HCT116 (cell line): ENCODE measurements at regions not wholly inside any gene's neighbourhood (a gene's known extent, or its start where the extent isn't known, plus 50 kb on each side); places are given as distances from the start of the nearest gene placed in this dataset.

Experiments used
- ATAC-seq: fragments of 200-7000 bp; cut with Tn5 transposase; 2 replicates; pipeline ENCODE4 v1.9.1; 2020; ENCODE audit warnings: mild to moderate bottlenecking, moderate library complexity
- BruUV-seq: library from RNA; stranded (reverse); fragments of 400-500 nt; replicated peaks from 2 replicates; lab custom pipeline; 2021; lab: Mats Ljungman, UMichigan
- CTCF ChIA-PET: fragments of 300-600 bp; sonication (Branson Sonifier 250); formaldehyde crosslinking; loops from one replicate; lab custom pipeline; 2021; ENCODE audit warnings: antibody characterized with exemption; lab: Charles Lee
- POLR2A ChIA-PET: fragments of 300-600, 350-600 bp; sonication (Branson Sonifier 250); formaldehyde crosslinking; loops from one replicate; lab custom pipeline; 2021; ENCODE audit warnings: antibody characterized with exemption; lab: Charles Lee
- RAD21 ChIA-PET, 2 experiments: fragments of 300-600 bp; sonication (Branson Sonifier 250); formaldehyde crosslinking; loops; one replicate each; lab custom pipeline; 2023; ENCODE audit warnings: low total read pairs in 2 of 2; ENCODE audit not compliant: uncharacterized antibody in 2 of 2, unreplicated experiment in 2 of 2, low non-redundant PET in 1 of 2; lab: Charles Lee
- DNase-seq: peaks from one replicate; pipeline ENCODE4 v3.0.0-alpha.2; 2010; ENCODE audit warnings: low read depth, low spot score
- H2AFZ ChIP-seq: fragments of 200-600 bp; shearing (Covaris generic), sonication (generic); 2 replicates; pipeline ENCODE4 v1.6.1; 2017; ENCODE audit warnings: low read depth, mixed run types, mixed read lengths, antibody characterized with exemption, low read length; ENCODE audit not compliant: poor library complexity, severe bottlenecking
- H3K27ac ChIP-seq: 2 replicates; pipeline ENCODE4 v1.5.1; 2012; ENCODE audit warnings: low read depth, low read length
- H3K27me3 ChIP-seq: fragments of 200-600 bp; sonication (generic); 2 replicates; pipeline ENCODE4 v1.6.1; 2016; ENCODE audit warnings: mixed run types, low read length, mixed read lengths; ENCODE audit not compliant: insufficient read depth
- H3K36me3 ChIP-seq, 2 experiments: fragments of 200-500 bp in 1 of 2; fragments of 200-600 bp in 1 of 2; sonication (Bioruptor generic) in 1 of 2; sonication (generic) in 1 of 2; 2 replicates each; pipeline versions ENCODE4 v1.5.1 to v1.6.1; 2014 to 2016; ENCODE audit warnings: low read length in 2 of 2, inconsistent platforms in 1 of 2, mixed read lengths in 1 of 2, mixed run types in 1 of 2; ENCODE audit not compliant: insufficient read depth in 2 of 2, control insufficient read depth in 1 of 2
- H3K4me1 ChIP-seq, 2 experiments: fragments of 200-600 bp in 1 of 2; sonication (generic) in 1 of 2; 2 replicates each; pipeline versions ENCODE4 v1.5.1 to v1.6.1; 2012 to 2017; ENCODE audit warnings: low read length in 2 of 2, inconsistent platforms in 1 of 2, mild to moderate bottlenecking in 1 of 2, mixed read lengths in 1 of 2, mixed run types in 1 of 2, moderate library complexity in 1 of 2; ENCODE audit not compliant: insufficient read depth in 2 of 2, control insufficient read depth in 1 of 2
- H3K4me2 ChIP-seq: fragments of 200-600 bp; sonication (generic); 2 replicates; pipeline ENCODE4 v1.6.1; 2017; ENCODE audit warnings: mixed run types, low read length, mixed read lengths
- H3K4me3 ChIP-seq, 2 experiments: fragments of 200-600 bp in 1 of 2; sonication (generic) in 1 of 2; replicated peaks in 1 of 2; 2 replicates each; pipeline ENCODE4 v1.5.1; 2011 to 2016; ENCODE audit warnings: low read length in 2 of 2, control low read depth in 1 of 2, low read depth in 1 of 2, mild to moderate bottlenecking in 1 of 2, mixed read lengths in 1 of 2, mixed run types in 1 of 2
- H3K79me2 ChIP-seq: fragments of 200-600 bp; sonication (generic); 2 replicates; pipeline ENCODE4 v1.6.1; 2017; ENCODE audit warnings: mild to moderate bottlenecking, mixed run types, low read length, moderate library complexity, mixed read lengths; ENCODE audit not compliant: insufficient read depth
- H3K9ac ChIP-seq: fragments of 200-600 bp; sonication (generic); 2 replicates; pipeline ENCODE4 v1.6.1; 2016; ENCODE audit warnings: low read length, mixed read lengths
- H3K9me2 ChIP-seq: fragments of 200-600 bp; sonication (generic), shearing (Covaris generic); 2 replicates; pipeline ENCODE4 v1.6.1; 2017; ENCODE audit warnings: mixed run types, mild to moderate bottlenecking, moderate library complexity; ENCODE audit not compliant: insufficient read depth
- H3K9me3 ChIP-seq, 2 experiments: fragments of 200-500 bp in 1 of 2; fragments of 200-600 bp in 1 of 2; sonication (Bioruptor generic) in 1 of 2; sonication (generic) in 1 of 2; 2 replicates each; pipeline ENCODE4 v1.6.1; 2014 to 2017; ENCODE audit warnings: low read length in 2 of 2, mixed read lengths in 2 of 2, inconsistent platforms in 1 of 2, low read depth in 1 of 2, mild to moderate bottlenecking in 1 of 2, mixed run types in 1 of 2, moderate library complexity in 1 of 2; ENCODE audit not compliant: control insufficient read depth in 1 of 2, insufficient read depth in 1 of 2
- H4K20me1 ChIP-seq: fragments of 200-600 bp; sonication (generic), shearing (Covaris generic); 2 replicates; pipeline ENCODE4 v1.6.1; 2017; ENCODE audit warnings: mixed run types, mild to moderate bottlenecking, moderate library complexity; ENCODE audit not compliant: insufficient read depth
- ATF3 ChIP-seq: IDR thresholded peaks from 2 replicates; pipeline ENCODE4 v1.6.1; 2012
- CBX3 ChIP-seq: IDR thresholded peaks from 2 replicates; pipeline ENCODE4 v1.6.1; 2012; ENCODE audit warnings: low read depth
- EGR1 ChIP-seq: IDR thresholded peaks from 2 replicates; pipeline ENCODE4 v1.6.1; 2012; ENCODE audit warnings: low read depth
- ELF1 ChIP-seq: IDR thresholded peaks from 2 replicates; pipeline ENCODE4 v1.6.1; 2012; ENCODE audit warnings: low read depth, borderline replicate concordance
- EZH2 ChIP-seq: fragments of 200-600 bp; sonication (generic); IDR thresholded peaks from 2 replicates; pipeline ENCODE4 v1.6.1; 2017; ENCODE audit warnings: antibody characterized with exemption, mixed run types
- FOSL1 ChIP-seq: IDR thresholded peaks from 2 replicates; pipeline ENCODE4 v1.6.1; 2012; ENCODE audit warnings: low read depth
- POLR2A ChIP-seq: IDR thresholded peaks from 2 replicates; pipeline ENCODE4 v1.7.0; 2011; ENCODE audit warnings: borderline replicate concordance; ENCODE audit not compliant: insufficient read depth, insufficient read length; ENCODE audit errors: extremely low read depth
- RAD21 ChIP-seq: IDR thresholded peaks from 2 replicates; pipeline ENCODE4 v1.6.1; 2012; ENCODE audit warnings: low read depth, mild to moderate bottlenecking
- REST ChIP-seq: IDR thresholded peaks from 2 replicates; pipeline ENCODE4 v1.6.1; 2012; ENCODE audit warnings: low read depth
- SP1 ChIP-seq: IDR thresholded peaks from 2 replicates; pipeline ENCODE4 v1.6.1; 2012; ENCODE audit warnings: low read depth
- SRF ChIP-seq: IDR thresholded peaks from 2 replicates; pipeline ENCODE4 v1.6.1; 2012; ENCODE audit warnings: low read depth
- TCF7L2 ChIP-seq: IDR thresholded peaks from 2 replicates; pipeline ENCODE4 v1.7.0; 2011; ENCODE audit warnings: borderline replicate concordance, inconsistent platforms; ENCODE audit not compliant: insufficient read depth, insufficient read length; ENCODE audit errors: extremely low read depth
- YY1 ChIP-seq: IDR thresholded peaks from 2 replicates; pipeline ENCODE4 v1.6.1; 2011; ENCODE audit warnings: low read length, low read depth, moderate library complexity, mild to moderate bottlenecking; ENCODE audit not compliant: insufficient replicate concordance; ENCODE audit errors: extremely low read depth
- intact Hi-C: fragments of 100-400 bp; cut with micrococcal nuclease; formaldehyde crosslinking; loops from 2 replicates; pipeline ENCODE4 v1.10.0; 2022
- TF ChIP-seq, protein P1 (sequence below): IDR thresholded peaks from 2 replicates; pipeline ENCODE4 v1.6.1; 2011; ENCODE audit warnings: mild to moderate bottlenecking, low read length, moderate library complexity; ENCODE audit not compliant: insufficient replicate concordance; ENCODE audit errors: extremely low read depth
- TF ChIP-seq, protein P2 (sequence below), 3 experiments: fragments of 200-600 bp in 1 of 3; sonication (generic) in 1 of 3; IDR thresholded peaks in 2 of 3; conservative IDR thresholded peaks in 1 of 3; 2 replicates each; pipeline ENCODE4 v1.5.1; 2012 to 2017; ENCODE audit warnings: low read depth in 2 of 3, low read length in 2 of 3, antibody characterized with exemption in 1 of 3, borderline replicate concordance in 1 of 3, control low read depth in 1 of 3, mild to moderate bottlenecking in 1 of 3, mixed read lengths in 1 of 3, mixed run types in 1 of 3, moderate library complexity in 1 of 3; ENCODE audit not compliant: insufficient read depth in 1 of 3

DNA sequence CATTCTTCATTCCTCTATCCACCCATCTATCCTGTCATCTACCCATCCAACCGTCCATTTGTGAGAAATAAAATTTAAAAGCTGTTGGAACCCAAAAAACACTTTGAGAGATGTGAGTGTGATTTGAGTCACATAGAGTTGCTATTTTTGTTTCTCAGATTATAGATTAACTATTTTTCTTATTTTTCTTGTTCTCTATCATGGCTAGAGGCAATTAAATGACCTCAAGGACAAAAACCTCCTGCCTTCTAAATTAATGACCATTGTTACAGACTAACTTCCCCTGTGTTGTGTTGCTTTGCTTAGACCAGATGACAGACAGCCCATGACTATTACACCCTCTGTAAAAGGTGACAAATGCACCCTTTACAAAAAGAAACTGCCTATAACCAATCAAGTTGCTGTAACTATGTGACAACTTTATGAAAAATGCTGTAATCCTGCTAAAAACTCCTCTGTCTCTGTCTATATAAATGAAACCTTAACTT is 207.9 kb upstream of the CXCR4 start (continued):
- no peak for TF ChIP-seq SRF

DNA sequence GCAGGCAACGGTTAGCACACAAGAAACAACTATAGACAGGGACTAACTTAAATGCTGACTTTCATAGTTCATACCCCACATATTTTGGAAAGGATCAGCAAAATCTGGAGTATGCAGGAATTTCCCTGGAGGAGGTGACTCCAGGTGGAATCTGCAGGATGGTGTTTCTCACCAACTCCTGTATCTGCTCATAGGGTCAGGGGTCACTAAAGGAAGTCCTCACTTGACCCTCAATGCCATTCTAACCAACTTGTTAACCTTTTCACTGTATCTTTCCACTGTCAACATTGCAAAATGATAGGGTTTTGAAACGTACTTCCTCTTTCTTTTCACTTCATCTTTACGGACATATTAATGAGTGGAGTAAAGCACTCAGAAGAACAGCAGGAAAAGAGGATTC is 207.0 kb upstream of the CXCR4 start:
- H3K27ac ChIP-seq: no peak overlapping the region
- ATAC-seq: no peak
- intact Hi-C loops: no loop called here
- DNase-seq: no peak
- H3K27me3 ChIP-seq: no peaks in the 10 kb centered on the region
- no peaks in the 10 kb centered on the region for H3K9me3 ChIP-seq
- no TSS peak for BruUV-seq
- no peak overlapping the region for H2AFZ ChIP-seq
- no peak overlapping the region for H3K4me2 ChIP-seq
- ChIA-PET RAD21 (no interaction called here), POLR2A (no interaction called here), CTCF (no interaction called here)
- H3K79me2 ChIP-seq: no peaks in the 10 kb centered on the region
- peaks cover 6 to 9% of the 10 kb centered on the region in 2 experiments for H3K4me1 ChIP-seq
- no peak overlapping the region for H3K4me3 ChIP-seq
- H3K9me2 ChIP-seq: no peaks in the 10 kb centered on the region
- no peak overlapping the region for H3K9ac ChIP-seq
- TF ChIP-seq, protein P1, sequence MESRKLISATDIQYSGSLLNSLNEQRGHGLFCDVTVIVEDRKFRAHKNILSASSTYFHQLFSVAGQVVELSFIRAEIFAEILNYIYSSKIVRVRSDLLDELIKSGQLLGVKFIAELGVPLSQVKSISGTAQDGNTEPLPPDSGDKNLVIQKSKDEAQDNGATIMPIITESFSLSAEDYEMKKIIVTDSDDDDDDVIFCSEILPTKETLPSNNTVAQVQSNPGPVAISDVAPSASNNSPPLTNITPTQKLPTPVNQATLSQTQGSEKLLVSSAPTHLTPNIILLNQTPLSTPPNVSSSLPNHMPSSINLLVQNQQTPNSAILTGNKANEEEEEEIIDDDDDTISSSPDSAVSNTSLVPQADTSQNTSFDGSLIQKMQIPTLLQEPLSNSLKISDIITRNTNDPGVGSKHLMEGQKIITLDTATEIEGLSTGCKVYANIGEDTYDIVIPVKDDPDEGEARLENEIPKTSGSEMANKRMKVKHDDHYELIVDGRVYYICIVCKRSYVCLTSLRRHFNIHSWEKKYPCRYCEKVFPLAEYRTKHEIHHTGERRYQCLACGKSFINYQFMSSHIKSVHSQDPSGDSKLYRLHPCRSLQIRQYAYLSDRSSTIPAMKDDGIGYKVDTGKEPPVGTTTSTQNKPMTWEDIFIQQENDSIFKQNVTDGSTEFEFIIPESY: no peak
- TF ChIP-seq TCF7L2: no peak
- no peak for TF ChIP-seq SP1
- TF ChIP-seq EZH2: no peak
- TF ChIP-seq POLR2A: no peak
- no peak for TF ChIP-seq SRF
- no peak for TF ChIP-seq RAD21
- no peak for TF ChIP-seq EGR1
- no peak for TF ChIP-seq YY1
- no peak for TF ChIP-seq FOSL1
- TF ChIP-seq ATF3: no peak
- no peak for TF ChIP-seq CBX3
- TF ChIP-seq REST: no peak
- TF ChIP-seq, protein P2, sequence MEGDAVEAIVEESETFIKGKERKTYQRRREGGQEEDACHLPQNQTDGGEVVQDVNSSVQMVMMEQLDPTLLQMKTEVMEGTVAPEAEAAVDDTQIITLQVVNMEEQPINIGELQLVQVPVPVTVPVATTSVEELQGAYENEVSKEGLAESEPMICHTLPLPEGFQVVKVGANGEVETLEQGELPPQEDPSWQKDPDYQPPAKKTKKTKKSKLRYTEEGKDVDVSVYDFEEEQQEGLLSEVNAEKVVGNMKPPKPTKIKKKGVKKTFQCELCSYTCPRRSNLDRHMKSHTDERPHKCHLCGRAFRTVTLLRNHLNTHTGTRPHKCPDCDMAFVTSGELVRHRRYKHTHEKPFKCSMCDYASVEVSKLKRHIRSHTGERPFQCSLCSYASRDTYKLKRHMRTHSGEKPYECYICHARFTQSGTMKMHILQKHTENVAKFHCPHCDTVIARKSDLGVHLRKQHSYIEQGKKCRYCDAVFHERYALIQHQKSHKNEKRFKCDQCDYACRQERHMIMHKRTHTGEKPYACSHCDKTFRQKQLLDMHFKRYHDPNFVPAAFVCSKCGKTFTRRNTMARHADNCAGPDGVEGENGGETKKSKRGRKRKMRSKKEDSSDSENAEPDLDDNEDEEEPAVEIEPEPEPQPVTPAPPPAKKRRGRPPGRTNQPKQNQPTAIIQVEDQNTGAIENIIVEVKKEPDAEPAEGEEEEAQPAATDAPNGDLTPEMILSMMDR (IDR thresholded peaks at IDR 0.05 in 2 of 3, conservative IDR thresholded peaks at IDR 0.05 in 1 of 3; ENCODE audit: borderline replicate concordance in 1 of 3, insufficient read depth in 1 of 3, low read depth in 2 of 3, low read length in 2 of 3): no peak
- no peak for TF ChIP-seq ELF1
- H3K36me3 ChIP-seq: no peaks in the 10 kb centered on the region
- H4K20me1 ChIP-seq: no peaks in the 10 kb centered on the region
